ENCODE measurements at regions not wholly inside any gene's neighbourhood (a gene's known extent, or its start where the extent isn't known, plus 50 kb on each side); places are given as distances from the start of the nearest gene placed in this dataset.

DNA sequence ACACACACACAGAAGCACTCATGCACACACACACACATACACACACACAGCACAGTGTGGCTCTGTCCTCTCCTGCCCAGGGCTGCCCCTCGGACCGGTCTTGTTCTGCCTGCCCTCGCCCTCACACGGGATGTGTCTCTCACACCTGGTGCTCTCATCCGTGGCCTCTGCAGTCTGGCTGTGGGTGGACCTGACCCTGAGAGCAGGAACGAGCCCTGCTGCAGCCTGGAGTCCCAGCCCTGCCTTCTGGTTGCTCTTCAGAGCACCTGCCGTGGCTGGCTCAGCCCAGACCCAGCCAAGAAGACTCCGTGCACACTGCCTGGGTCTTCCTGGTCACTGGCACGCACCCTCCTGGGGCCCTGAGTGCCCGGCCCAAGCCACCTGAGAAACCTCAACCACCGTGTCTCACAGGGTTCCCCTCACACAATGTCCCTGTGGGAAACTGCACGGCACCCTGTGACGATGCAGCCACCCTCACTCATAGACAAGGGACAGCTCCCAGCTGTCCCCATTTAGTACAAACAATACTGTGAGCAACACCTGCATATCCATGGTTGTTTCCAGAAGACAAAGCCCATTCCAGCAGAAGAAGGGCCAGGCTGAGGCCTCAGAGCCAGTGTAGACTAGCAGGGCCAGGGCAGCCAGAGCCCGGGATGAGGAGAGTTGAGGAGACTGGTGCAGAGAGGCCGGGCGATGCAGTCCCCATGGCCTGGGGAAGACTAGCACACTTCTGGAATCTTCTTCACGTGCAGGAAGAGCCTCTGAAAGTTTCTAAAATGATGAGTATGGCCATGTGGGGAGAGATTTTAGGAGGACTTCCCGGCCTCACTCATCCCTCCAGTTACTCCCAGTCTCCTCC, 234.0 kb downstream of the NPHP4 start:
- H3K9me3 Mint-ChIP-seq (ENCODE audit: low read depth), result peaks cover 2% of the 10 kb centered on the region
- H3K27ac Mint-ChIP-seq, result no peak overlapping the region
- no peaks in the 10 kb centered on the region for H3K36me3 Mint-ChIP-seq
- H3K27me3 Mint-ChIP-seq, result peaks cover 10% of the 10 kb centered on the region
- no peak overlapping the region for H3K4me3 Mint-ChIP-seq
- no peaks in the 10 kb centered on the region for H3K4me1 Mint-ChIP-seq (ENCODE audit: low read depth)

- Mint-ChIP-seq H3K27ac (no peak overlapping the region), H3K4me3 (no peak overlapping the region), H3K27me3 (peaks cover 8% of the 10 kb centered on the region), H3K36me3 (no peaks in the 10 kb centered on the region), H3K4me1 (ENCODE audit: low read depth) (no peaks in the 10 kb centered on the region), H3K9me3 (ENCODE audit: low read depth) (no peaks in the 10 kb centered on the region)
Measured at GRCh38 chr1:5757187-5757805, 234.9 kb downstream of the NPHP4 start.

GRCh38 chr1:5756434-5757186, 235.6 kb downstream of the NPHP4 start:
- no peaks in the 10 kb centered on the region for H3K4me1 Mint-ChIP-seq (ENCODE audit: low read depth)
- H3K36me3 Mint-ChIP-seq, result no peaks in the 10 kb centered on the region
- H3K27me3 Mint-ChIP-seq, result peaks cover 6% of the 10 kb centered on the region
- no peaks in the 10 kb centered on the region for H3K9me3 Mint-ChIP-seq (ENCODE audit: low read depth)
- no peak overlapping the region for H3K27ac Mint-ChIP-seq
- no peak overlapping the region for H3K4me3 Mint-ChIP-seq

GRCh38 chr1:5755552-5756125, 236.6 kb downstream of the NPHP4 start:
- Mint-ChIP-seq H3K27me3 (peaks cover 4% of the 10 kb centered on the region), H3K9me3 (ENCODE audit: low read depth) (no peaks in the 10 kb centered on the region), H3K4me1 (ENCODE audit: low read depth) (no peaks in the 10 kb centered on the region), H3K27ac (no peak overlapping the region), H3K36me3 (no peaks in the 10 kb centered on the region), H3K4me3 (no peak overlapping the region)

- Mint-ChIP-seq H3K27ac (no peak overlapping the region), H3K9me3 (ENCODE audit: low read depth) (no peaks in the 10 kb centered on the region), H3K4me3 (no peak overlapping the region), H3K4me1 (ENCODE audit: low read depth) (no peaks in the 10 kb centered on the region), H3K27me3 (peaks cover 2% of the 10 kb centered on the region), H3K36me3 (no peaks in the 10 kb centered on the region)
Measured at GRCh38 chr1:5754817-5755551, 237.2 kb downstream of the NPHP4 start.

- H3K9me3 Mint-ChIP-seq (ENCODE audit: low read depth), result no peaks in the 10 kb centered on the region
Measured at GRCh38 chr1:5753549-5754421, 238.4 kb downstream of the NPHP4 start.

GRCh38 chr1:5752746-5753548, 239.3 kb downstream of the NPHP4 start:
- H3K4me3 Mint-ChIP-seq, result no peak overlapping the region
- H3K4me1 Mint-ChIP-seq (ENCODE audit: low read depth), result no peaks in the 10 kb centered on the region
- H3K27ac Mint-ChIP-seq, result no peak overlapping the region
- no peaks in the 10 kb centered on the region for H3K36me3 Mint-ChIP-seq
- H3K9me3 Mint-ChIP-seq (ENCODE audit: low read depth), result no peaks in the 10 kb centered on the region
- peaks cover 2% of the 10 kb centered on the region for H3K27me3 Mint-ChIP-seq

More at GRCh38 chr1:5753549-5754421, 238.4 kb downstream of the NPHP4 start:
- H3K36me3 Mint-ChIP-seq, result no peaks in the 10 kb centered on the region
- no peak overlapping the region for H3K27ac Mint-ChIP-seq
- H3K4me1 Mint-ChIP-seq (ENCODE audit: low read depth), result no peaks in the 10 kb centered on the region
- peaks cover 2% of the 10 kb centered on the region for H3K27me3 Mint-ChIP-seq
- H3K4me3 Mint-ChIP-seq, result no peak overlapping the region

GRCh38 chr1:5751833-5752745, 240.1 kb downstream of the NPHP4 start:
- Mint-ChIP-seq H3K4me1 (ENCODE audit: low read depth) (no peaks in the 10 kb centered on the region), H3K27ac (no peak overlapping the region), H3K9me3 (ENCODE audit: low read depth) (no peaks in the 10 kb centered on the region), H3K27me3 (no peaks in the 10 kb centered on the region), H3K4me3 (no peak overlapping the region), H3K36me3 (no peaks in the 10 kb centered on the region)

- no peaks in the 10 kb centered on the region for H3K27me3 Mint-ChIP-seq
- no peak overlapping the region for H3K4me3 Mint-ChIP-seq
- H3K9me3 Mint-ChIP-seq (ENCODE audit: low read depth), result no peaks in the 10 kb centered on the region
- H3K27ac Mint-ChIP-seq, result no peak overlapping the region
- H3K36me3 Mint-ChIP-seq, result no peaks in the 10 kb centered on the region
- H3K4me1 Mint-ChIP-seq (ENCODE audit: low read depth), result no peaks in the 10 kb centered on the region
Measured at GRCh38 chr1:5751163-5751540, 241.1 kb downstream of the NPHP4 start.

DNA sequence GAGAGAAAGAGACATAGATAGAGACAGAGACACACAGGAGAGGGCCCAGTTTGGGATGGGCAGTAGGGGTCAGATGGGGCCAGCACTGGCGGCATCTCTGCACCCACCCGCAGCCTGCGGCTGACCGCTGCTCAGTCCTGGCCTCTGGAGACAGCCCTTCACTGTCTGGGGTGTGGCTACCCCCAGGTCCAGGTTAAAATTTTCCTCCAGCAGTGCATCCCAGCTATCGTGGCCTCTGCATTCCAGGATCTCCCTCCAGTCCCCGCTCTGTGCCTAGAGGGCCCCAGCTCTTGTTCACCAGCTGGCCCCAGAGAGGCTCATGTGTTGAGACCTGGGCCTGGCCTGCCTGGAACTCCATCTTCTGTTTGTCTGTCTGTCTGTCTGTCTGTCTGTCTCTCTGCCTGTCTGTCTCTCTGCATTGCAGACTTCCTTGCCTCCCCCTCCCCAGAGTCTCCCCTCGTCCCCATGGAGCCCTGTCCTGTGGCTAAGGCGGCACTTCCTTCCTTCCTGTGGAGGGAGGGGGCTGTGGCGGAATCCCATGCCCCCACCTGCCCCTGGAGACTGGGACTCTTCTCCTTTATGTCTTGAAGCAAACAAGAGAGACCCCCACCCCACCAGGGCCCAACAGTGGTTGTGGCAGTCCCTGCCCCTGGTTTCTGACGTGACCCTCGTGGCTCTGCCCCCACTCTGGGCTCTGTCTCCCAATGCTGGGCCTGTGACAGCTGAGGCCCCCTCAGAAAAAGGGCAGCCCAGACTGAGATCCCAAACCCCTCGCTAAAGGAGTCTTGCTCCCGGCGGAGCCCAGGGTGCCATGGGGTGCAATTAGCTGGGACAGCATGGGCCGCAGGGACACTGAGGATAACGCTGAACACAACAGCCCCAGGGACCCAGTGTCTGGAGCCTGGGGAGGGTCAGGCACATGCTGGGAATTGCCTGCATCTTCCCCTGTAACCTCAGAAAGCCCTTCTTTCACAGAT, 241.8 kb downstream of the NPHP4 start:
- Mint-ChIP-seq H3K9me3 (ENCODE audit: low read depth) (no peaks in the 10 kb centered on the region), H3K27me3 (no peaks in the 10 kb centered on the region), H3K27ac (no peak overlapping the region), H3K36me3 (no peaks in the 10 kb centered on the region), H3K4me1 (ENCODE audit: low read depth) (no peaks in the 10 kb centered on the region), H3K4me3 (no peak overlapping the region)

DNA sequence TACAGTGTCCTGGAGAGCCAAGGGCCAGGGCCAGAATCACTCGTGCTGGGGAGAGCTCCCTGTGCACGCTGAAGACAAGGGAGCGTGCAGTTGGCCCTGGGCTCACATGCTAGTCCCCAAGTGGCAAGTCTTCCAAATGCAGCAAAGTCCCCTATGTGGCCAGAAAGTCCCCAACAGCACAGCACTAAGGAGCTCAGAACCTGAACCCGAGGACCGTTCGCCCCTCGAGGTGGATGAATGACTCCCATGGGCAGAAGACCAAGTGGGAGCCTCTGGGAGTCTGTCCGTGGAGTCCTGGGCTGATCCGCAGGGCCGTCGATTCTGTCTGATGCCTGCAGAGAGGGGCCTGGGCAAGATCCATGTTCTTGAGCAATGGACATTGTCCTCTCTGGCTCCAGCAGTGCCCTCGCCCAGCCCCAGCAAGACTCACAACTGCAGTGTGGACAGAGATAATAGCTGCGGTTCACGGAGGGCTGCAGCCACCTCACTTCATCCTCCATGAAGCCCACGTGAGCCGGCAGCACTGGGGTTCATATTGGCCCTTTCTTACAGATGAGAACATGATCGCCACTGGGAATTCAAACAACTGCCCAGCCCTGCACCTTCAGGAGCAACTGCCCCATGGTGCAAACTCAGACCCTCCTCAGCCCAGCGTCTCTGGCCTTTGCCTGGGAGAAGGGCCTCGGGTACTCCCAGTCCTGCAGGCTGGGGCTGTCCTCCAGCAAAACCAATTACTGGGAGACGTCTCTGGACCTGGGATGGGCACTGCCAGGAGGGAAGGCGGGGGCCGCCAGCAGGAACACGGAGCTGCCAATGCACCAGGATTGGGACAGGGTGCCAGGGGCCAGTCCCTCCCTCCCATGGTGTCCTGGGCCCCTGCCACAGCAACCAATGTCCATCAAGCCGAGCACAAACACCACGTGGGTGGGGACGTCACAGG, 243.7 kb downstream of the NPHP4 start:
- Mint-ChIP-seq H3K9me3 (ENCODE audit: low read depth) (no peaks in the 10 kb centered on the region), H3K4me3 (no peak overlapping the region), H3K36me3 (no peaks in the 10 kb centered on the region), H3K27me3 (peaks cover 3% of the 10 kb centered on the region), H3K4me1 (ENCODE audit: low read depth) (no peaks in the 10 kb centered on the region), H3K27ac (no peak overlapping the region)

Data from activated naive CD8-positive, alpha-beta T cell (primary cell).